SKM-1 (cell line): ENCODE measurements at regions not wholly inside any gene's neighbourhood (a gene's known extent, or its start where the extent isn't known, plus 50 kb on each side); places are given as distances from the start of the nearest gene placed in this dataset.
"Not testable (repeated sequence)": the region's sequence is repeated elsewhere in the genome, so short reads cannot be mapped to it uniquely, and the experiment has no call there.

Source experiments
- DNase-seq: peaks from one replicate; lab custom pipeline; 2025; ENCODE audit not compliant: unreplicated experiment; lab: John Stamatoyannopoulos, UW

DNA sequence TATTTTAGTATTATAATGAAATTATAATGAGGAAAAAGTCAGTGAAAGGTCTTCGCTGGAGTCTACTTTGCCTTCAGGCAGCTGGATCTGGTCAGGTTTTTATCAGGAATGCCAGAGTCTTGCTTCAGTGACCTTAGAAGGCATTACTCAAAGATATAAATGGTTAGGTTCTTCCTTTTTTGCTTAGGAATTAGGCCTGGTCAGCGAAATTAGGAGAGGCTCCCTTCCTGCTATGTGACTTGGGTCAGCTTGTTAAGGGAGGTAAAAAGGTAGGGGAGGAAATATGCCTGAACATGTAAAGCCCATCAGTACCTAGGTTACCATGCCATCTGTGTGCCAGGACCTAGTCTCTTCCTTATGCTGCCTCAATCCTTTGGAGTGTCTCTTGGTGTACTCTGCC lies 115.1 kb downstream of the OTOR start:
- DNase-seq = no peak

DNA sequence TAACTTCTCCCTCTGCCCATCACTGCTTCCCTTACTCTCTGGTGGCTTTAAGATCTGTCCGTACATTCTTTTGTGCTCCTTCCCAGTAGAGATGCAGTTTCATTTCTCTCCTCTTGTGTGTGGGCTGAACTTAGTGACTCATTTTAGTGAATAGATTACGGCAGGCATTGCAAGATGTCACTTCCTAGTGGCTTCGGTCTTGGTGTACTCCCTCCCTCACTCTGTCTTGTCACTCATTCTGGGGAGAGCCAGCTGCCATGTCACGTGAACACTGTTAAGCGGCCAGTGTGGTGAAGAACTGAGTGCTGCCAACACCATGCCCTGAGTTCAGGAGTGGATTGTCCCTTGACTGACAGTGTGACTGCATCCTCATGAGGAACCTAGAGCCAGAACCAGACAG lies 115.9 kb downstream of the OTOR start:
- DNase-seq = no peak

DNA sequence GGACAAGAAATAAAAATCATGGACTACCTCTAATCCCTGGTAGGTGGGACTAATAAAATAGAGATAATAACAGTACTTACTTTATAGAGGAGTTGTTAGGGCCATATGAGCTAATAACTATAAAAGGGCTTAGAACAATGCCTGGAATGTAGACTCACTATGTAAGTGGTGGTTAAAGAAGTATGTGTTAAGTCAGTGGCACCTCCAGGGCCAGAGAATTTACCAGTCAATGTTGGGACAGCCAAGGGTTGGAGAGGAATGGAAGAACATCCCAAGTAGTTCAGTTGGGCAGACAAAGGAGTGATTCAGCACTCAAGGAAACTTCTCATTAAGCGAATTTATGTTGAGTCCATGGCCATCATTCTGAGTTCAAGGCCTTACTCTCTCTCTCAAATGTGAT lies 116.8 kb downstream of the OTOR start:
- DNase-seq = no peak

DNA sequence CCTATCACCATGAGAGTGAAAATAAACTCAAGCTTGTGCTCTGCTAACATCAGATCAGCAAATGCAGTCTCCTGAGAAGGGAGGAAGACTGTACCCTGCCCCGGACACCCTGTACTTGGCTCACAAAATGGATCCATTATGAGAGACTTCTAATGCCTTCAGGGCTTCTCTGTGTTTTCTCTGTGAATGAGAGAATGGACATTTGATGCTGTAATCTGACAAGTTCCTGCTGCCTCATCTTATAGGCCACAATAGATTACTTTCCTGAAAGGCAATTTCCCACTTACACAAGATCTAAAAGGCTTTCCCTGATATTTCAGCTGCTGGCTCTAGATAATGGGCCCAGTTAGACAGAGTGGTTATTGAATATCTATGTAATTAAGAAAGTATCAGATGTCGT lies 117.2 kb downstream of the OTOR start:
- DNase-seq = no peak

DNA sequence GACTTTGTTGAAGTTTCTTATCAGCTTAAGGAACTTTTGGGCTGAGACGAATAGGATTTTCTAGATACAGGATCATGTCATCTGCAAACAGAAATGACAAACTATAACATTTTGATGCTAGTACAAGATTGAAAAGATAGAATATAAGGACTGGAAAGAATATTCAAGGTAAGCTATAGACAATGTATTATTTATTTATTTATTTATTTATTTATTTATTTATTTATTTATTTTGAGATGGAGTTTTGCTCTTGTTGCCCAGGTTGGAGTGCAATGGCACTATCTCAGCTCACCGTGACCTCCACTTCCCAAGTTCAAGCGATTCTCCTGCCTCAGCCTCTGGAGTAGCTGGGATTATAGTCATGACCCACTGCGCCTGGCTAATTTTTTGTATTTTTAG lies 125.0 kb downstream of the OTOR start:
- DNase-seq = not testable (repeated sequence)

DNA sequence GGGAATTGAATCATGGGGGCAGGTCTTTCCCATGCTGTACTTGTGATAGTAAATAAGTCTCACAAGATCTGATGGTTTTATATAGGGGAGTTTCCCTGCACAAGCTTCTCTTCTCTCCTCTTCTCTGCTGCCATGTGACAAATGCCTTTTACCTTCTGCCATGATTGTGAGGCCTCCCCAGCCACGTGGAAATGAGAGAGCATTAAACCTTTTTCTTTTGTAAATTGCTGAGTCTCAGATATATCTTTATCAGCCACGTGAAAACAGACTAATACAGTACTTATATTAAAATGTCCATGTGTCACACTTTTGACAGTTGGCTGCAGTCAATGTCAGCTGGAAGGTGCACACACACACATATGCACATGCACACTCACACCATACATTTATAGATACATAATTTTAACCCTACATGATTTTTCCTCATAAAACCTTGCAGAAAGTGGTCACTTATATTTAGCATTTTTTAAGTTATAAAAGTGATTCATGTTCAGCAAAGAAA lies 128.9 kb downstream of the OTOR start:
- DNase-seq = no peak

DNA sequence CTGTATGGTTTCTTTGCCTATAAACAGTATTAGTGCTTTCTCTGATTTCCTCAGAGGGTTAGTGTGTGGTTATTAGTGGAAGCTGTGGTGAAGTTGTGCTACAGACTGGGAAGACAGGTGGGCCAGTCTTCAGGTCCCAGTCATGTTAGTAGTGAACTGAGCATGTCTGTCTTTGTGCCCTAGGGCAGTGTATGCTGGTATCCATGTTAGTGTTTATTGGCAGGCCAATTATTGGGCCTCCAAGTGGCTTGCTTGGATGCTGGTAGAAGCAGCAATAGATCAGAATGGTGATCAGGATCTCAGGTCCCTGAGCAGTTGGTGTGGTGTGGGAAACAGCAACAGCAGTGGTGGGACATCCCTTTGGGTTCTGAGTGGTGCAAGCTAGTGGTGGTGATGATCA lies 137.6 kb downstream of the OTOR start:
- DNase-seq = no peak

DNA sequence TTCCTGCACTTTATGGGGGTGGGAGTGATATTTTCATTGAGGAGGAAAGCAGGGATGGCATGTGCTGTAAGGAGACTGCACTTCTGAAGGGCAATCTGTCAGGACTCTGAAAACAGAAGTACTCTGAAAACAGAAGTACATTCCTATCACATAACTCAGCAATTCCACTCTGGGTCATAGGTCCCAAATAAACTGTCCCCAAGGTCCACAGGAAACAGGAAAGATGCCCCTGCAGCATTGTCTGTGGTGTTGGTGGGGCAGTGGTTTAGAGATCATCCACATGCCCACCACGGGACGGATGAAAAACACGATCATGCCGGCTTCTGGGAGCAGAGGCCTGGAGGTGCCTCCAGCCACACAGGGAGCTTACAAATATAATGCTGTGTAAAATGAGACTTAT lies 150.3 kb downstream of the OTOR start:
- no peak for DNase-seq

DNA sequence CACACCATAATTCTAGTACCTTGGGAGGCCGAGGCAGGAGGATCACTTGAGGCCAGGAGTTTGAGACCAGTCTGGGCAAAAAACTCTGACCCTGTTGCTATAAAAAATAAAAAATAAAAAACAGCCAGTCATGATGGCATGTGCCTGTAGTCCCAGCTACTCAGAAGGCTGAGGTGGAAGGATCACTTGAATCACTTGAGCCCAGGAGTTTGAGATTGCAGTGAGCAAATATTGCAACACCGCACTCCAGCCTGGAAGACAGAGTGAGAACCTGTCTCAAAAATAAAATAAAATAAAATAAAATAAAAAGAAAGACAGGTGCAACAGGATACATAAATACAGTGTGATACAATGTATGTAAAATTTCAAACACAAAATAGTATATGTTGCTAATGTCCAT lies 154.5 kb downstream of the OTOR start:
- DNase-seq = no peak

DNA sequence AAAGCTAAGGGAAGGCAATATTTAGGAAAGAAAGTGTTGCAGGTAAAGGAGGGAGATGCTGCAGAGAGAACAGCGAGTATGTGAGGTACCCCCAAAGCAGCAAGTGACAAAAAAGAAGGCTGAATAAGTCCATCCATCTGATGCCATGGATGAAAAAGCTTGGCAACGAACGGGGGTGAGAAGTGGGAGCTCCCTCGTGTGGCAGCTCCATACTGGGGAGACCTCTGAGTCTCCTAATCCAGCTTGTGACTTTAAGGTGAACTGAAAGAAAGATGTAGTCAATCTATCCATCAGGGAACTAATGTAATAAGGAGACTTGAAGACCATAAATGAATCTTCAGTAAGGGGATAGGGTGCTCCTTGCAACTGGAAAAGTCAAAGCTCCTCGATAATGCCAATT lies 156.6 kb downstream of the OTOR start:
- no peak for DNase-seq

DNA sequence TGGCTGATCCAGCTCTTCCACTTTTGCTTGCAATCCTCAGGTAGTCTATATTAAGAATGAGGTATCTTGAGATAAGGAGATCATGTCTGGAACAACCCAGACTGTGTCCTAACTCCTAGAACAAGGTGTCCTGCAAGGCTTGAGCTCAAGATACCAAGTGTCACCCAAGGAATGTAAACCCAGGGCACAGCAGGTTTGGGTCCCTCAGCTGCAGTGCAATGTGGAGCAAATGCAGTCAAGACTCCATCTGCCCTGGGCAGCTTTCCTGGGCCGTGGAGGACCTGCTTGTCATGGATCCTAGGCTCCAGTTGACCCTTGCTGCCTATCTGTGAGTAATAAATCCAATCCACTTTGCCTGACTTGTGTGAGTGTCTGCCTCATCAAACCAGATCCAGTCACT lies 166.1 kb downstream of the OTOR start:
- DNase-seq = no peak

DNA sequence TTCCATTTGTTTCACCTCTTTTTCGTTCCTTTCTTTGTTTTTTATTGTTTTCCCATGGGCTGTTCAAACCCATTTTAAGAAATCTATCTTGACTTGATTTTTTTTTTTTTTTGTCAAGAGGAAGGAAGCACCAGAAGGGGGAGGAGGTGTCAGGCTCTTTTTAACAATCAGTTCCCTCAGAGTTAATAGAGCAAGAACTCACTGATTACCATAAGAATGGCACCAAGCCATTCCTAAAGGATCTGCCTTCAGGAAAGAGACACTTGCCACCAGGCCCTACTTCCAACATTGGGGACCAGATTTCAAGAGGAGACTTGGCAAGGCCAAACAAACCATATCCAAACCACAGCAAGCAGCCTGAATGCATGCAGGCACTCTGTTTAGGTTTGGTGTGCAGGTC lies 168.0 kb downstream of the OTOR start:
- no peak for DNase-seq

DNA sequence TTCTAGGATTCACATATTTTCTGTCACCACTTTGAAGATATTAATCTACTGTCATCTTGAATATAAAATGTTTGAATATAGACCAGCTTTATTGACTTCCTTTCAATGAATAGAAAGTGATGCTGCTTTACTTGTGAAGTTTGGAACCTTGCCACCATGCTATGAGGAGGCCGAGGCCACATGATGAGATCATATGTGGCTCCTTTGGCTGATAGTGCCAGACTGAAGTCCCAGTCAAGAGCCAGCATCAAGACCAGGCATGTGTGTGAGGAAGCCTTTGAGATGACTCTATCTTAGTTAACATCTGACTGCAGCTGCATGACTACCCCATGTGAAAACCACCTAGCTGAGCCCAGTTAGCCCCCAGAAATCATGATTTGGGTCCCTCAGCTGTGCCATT lies 169.5 kb downstream of the OTOR start:
- DNase-seq = no peak

DNA sequence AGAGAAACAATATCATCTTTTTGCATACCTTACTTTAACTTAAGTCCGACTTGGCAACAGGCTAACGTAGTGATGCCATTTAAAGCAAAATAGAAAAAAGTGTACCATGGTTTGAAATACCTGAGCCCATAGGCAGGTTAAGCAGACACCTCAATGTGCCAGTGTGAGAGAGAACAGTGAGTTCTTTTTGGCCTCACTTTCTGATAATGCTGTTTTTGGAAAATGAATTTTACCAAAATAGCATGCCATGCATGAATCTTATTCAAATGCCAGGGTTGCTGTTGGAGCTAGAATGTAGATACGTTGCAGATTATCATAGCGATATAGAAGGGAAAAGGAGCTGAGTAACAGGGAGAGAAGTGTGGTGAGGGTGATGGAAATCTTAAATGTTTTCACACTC lies 170.2 kb downstream of the OTOR start:
- no peak for DNase-seq

DNA sequence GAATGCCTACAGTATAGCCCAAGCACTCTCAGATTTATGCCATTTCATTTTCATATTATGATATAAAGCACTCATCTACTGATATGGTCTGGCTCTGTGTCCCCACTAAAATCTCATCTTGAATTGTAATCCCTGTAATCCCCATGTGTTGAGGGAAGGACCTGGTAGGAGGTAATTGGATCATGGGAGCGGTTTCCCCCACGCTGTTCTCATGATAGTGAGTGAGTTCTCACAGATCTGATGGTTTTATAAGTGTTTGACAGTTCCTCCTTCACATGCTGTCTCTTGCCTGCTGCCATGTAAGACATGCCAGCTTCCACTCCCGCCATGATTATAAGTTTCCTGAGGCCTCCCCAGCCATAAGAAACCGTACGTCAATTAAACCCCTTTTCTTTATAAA lies 171.7 kb downstream of the OTOR start:
- no peak for DNase-seq

DNA sequence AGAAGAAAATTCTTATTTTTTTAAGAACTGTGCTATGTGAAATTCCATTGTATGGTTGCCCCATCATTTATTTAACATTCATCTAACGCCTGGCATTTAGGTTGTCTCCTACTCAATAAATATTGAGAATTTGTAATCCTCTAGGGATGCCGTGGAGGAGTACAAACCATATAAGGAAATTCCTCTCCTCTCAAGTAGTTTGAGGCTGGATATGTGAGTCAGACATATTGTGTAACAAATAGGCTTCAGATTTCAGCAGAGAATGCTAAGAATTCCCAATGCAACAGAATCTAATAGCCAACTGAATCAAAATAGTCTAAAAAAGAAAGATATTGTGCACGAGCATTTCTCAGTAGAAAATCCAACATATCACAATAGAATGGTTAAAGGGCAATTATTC lies 174.7 kb downstream of the OTOR start:
- no peak for DNase-seq

DNA sequence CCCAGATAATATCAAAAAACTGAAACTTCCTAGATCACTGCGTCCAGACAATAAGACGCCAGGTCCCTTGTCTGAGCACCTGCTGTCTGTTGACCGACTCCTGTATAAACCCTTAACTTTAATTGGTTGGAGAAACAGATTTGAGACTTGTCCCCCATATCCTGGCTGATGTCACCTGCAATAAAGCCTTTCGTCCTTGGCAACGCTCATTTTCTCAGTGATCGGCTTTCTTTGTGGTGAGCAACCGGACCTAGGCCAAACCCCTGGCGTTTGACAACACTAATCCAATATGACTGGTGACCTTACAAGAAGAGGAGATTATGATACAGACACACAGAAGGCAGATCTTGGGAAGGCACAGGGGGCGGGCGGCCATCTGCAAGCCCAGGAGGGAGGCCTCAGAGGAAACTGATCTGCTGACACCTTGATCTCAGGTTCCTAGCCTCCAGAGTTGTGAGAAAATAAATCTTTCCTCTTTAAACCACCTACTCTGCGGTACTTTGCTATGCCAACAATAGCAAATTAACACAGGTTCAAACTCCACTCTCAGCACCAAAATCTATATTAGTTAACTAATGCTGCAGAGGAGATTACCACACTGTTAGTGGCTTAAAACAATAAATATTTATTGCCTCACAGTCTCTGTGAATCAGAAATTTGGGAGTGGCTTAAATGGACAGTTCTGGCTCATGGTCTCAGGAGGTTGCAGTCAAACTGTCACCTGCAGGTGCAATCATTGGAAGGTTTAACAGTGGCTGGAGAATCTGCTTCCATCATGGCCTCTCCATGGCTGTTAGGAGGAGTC lies 178.7 kb downstream of the OTOR start:
- DNase-seq = no peak

DNA sequence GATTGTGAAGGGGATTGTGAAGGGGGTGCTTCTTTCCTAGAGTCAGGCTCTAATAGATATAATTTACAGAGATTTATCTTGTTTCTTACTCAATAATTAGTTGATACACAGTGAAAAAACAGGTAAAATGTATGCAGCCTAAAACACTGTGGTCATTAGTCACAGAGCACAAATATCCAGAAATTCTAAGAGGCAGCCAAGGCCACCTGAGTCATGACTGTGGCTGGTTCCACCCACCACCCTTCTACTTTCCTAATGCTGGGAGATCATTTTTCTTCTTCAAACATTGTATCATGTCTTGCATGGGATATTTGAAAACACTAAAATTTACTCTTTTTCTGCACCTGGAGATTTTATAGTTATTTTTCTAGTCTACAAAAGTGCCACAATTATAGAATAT lies 181.6 kb downstream of the OTOR start:
- no peak for DNase-seq

DNA sequence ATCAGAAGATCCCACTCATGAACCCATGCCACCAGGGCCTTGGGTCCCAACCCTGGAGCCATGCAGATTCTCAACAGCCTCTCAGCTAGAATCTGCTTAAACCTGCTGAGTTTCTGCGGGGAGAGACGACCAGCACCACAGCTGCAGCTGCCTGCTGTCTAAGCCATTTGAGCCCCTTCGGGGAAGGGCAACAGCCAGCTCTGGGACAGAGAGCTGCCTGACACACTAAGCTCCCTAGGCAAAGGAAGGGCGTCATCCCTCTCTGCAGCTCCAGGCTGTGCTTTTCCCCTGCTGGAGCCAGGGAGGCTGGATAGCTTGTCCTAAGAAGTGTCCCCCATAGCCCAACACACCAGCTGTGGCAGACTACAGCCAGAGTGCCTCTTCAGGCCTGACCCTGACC lies 182.5 kb downstream of the OTOR start:
- DNase-seq = no peak

DNA sequence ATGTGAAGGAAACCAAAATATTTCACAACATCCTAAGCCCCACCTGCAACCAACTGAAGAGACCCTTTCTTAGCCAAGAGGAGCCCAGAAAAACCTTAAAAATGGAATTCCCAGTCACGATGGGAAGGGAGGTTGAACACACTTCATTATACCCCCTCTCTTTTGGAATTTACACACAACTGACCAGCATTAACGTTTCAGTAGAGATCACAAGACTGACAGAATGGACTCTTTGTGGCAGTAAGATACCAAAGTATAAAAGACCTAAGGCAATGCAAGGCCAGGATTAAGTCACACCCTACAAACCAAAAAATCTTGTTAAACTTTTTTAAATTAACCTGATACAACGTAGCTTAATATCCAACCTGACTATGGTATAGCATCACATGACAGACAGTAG lies 190.9 kb downstream of the OTOR start:
- DNase-seq = no peak

DNA sequence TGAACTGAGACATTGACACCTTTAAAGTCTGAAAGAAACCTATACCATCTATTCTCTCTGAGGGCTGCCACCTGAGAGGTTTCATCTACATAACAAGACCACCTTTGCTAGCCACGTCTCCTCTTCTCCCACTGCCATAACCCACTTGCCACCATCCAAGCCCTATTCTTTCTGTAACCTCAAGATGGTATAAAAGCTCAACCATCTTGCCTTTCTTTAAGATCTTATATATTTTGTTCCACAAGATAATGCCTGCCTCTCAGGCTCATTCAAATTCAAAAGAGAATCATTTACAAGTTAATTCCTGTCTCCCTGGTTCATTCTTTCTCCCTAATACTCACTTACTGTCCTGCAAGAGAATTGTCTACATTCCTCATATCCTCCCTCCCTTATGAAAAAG lies 192.5 kb downstream of the OTOR start:
- DNase-seq = no peak

DNA sequence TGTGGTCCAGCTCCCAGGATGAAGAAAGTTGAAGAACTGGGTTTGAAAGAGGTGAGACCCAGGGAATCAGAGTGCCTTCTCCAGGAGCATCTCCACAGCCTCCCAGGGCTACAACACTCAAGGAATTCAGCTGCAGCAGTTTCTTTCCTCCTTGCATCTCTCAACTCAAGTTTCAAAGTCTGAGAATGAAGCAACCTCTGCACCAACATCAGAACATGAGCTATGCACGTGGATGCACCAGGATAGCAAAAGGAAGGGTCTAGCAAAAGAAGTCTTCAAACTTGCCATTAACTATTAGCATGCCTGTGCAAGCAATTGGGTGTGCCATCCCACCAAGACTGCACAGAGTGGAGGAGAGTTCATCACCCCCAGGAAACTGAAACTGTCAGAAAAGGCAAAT lies 193.9 kb downstream of the OTOR start:
- no peak for DNase-seq

DNA sequence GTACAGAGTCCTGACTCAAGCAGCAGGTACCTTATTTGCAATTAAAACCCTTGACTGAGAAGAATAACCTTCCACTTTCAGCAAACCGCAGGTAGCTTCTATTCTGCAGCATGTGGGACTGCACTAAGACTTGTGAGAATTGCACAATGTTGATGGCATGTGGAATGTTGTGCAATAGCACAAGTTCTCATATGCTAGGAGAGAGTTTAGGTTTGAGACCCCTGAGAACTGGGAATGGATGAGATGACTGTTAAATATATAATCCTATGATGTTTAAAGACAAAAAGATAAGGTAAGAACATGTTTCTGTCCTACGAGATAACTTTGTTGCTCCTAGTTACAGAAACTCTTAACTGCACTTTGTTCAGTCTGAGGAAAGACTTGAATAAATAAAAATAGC lies 194.6 kb downstream of the OTOR start:
- no peak for DNase-seq
